ENCODE measurements at regions not wholly inside any gene's neighbourhood (a gene's known extent, or its start where the extent isn't known, plus 50 kb on each side); places are given as distances from the start of the nearest gene placed in this dataset.
A peak's percentile ranks its signal among the peaks of the same experiment; 100 is the strongest.

GRCh38 chr1:112320058-112320457 is 76.0 kb upstream of the CTTNBP2NL start (continued):
- peak; percentile 26; the same call in 1 of the 2 replicates for TF ChIP-seq MGA (IDR thresholded peaks at IDR 0.05)
- peak; percentile 33; the same call in 1 of the 2 replicates for TF ChIP-seq L3MBTL2 (IDR thresholded peaks at IDR 0.05)
- TF ChIP-seq MAFG (tag; conservative IDR thresholded peaks at IDR 0.05) = peak; percentile 81
- peak; percentile 82 for TF ChIP-seq NFE2 (IDR thresholded peaks at IDR 0.05; ENCODE audit: low read depth)
- no peak for TF ChIP-seq FOXA1 (IDR thresholded peaks at IDR 0.05; ENCODE audit: borderline replicate concordance)
- TF ChIP-seq BACH1 (tag; IDR thresholded peaks at IDR 0.05) = peak; percentile 36

All from K562 (cell line).